ENCODE measurements at regions not wholly inside any gene's neighbourhood (a gene's known extent, or its start where the extent isn't known, plus 50 kb on each side); places are given as distances from the start of the nearest gene placed in this dataset.

- Histone ChIP-seq H3K4me1 (ENCODE audit: control insufficient read depth, extremely low read depth, insufficient read depth, low read length) (no peaks in the 10 kb centered on the region), H2AFZ (ENCODE audit: low read length) (no peak overlapping the region), H3K4me2 (ENCODE audit: extremely low read depth, insufficient read depth, low read length) (no peak overlapping the region), H3K9ac (ENCODE audit: insufficient read depth, low read length) (no peak overlapping the region), H3K4me3 (replicated peaks in 1 of 4; ENCODE audit: control extremely low read depth in 1 of 4, insufficient read depth in 1 of 4, low read depth in 3 of 4, low read length in 4 of 4) (no peak overlapping the region), H4K20me1 (ENCODE audit: control insufficient read depth, extremely low read depth, insufficient read depth, low read length) (no peaks in the 10 kb centered on the region), H3K27me3 (ENCODE audit: control insufficient read depth, insufficient read depth, low read length) (no peaks in the 10 kb centered on the region), H3K27ac (ENCODE audit: insufficient read depth, low read length) (no peak overlapping the region), H3K9me3 (ENCODE audit: control insufficient read depth, insufficient read depth, low read depth, low read length) (no peaks in the 10 kb centered on the region), H3K79me2 (ENCODE audit: control insufficient read depth, insufficient read depth, low read length) (no peaks in the 10 kb centered on the region), H3K36me3 (ENCODE audit: control insufficient read depth, insufficient read depth, low read length) (no peaks in the 10 kb centered on the region)
- TF ChIP-seq CTCF (conservative IDR thresholded peaks at IDR 0.05 in 1 of 2, IDR thresholded peaks at IDR 0.05 in 1 of 2; ENCODE audit: low read depth in 1 of 2, low read length in 2 of 2) (no peak), EZH2 (IDR thresholded peaks at IDR 0.05; ENCODE audit: low read length, missing control alignments) (no peak)
- DNase-seq (ENCODE audit: low read depth in 2 of 2) = no peak
These were observed 52.5 kb upstream of the PRLR start for GRCh38 chr5:35282810-35283209.

GRCh38 chr5:35281613-35282012, 51.3 kb upstream of the PRLR start:
- no peak overlapping the region for H3K9ac ChIP-seq (ENCODE audit: insufficient read depth, low read length)
- H3K27ac ChIP-seq (ENCODE audit: insufficient read depth, low read length) = no peak overlapping the region
- H3K9me3 ChIP-seq (ENCODE audit: control insufficient read depth, insufficient read depth, low read depth, low read length) = no peaks in the 10 kb centered on the region
- H3K27me3 ChIP-seq (ENCODE audit: control insufficient read depth, insufficient read depth, low read length) = no peaks in the 10 kb centered on the region
- H4K20me1 ChIP-seq (ENCODE audit: control insufficient read depth, extremely low read depth, insufficient read depth, low read length) = no peaks in the 10 kb centered on the region
- no peaks in the 10 kb centered on the region for H3K4me1 ChIP-seq (ENCODE audit: control insufficient read depth, extremely low read depth, insufficient read depth, low read length)
- no peak overlapping the region for H3K4me3 ChIP-seq (replicated peaks in 1 of 4; ENCODE audit: control extremely low read depth in 1 of 4, insufficient read depth in 1 of 4, low read depth in 3 of 4, low read length in 4 of 4)
- H3K79me2 ChIP-seq (ENCODE audit: control insufficient read depth, insufficient read depth, low read length) = no peaks in the 10 kb centered on the region
- no peak overlapping the region for H2AFZ ChIP-seq (ENCODE audit: low read length)
- TF ChIP-seq EZH2 (IDR thresholded peaks at IDR 0.05; ENCODE audit: low read length, missing control alignments) (no peak), CTCF (conservative IDR thresholded peaks at IDR 0.05 in 1 of 2, IDR thresholded peaks at IDR 0.05 in 1 of 2; ENCODE audit: low read depth in 1 of 2, low read length in 2 of 2) (no peak)
- no peak overlapping the region for H3K4me2 ChIP-seq (ENCODE audit: extremely low read depth, insufficient read depth, low read length)
- no peaks in the 10 kb centered on the region for H3K36me3 ChIP-seq (ENCODE audit: control insufficient read depth, insufficient read depth, low read length)
- DNase-seq (ENCODE audit: low read depth in 2 of 2) = no peak

Measured in fibroblast of lung (primary cell).